ENCODE measurements at regions not wholly inside any gene's neighbourhood (a gene's known extent, or its start where the extent isn't known, plus 50 kb on each side); places are given as distances from the start of the nearest gene placed in this dataset.

DNA sequence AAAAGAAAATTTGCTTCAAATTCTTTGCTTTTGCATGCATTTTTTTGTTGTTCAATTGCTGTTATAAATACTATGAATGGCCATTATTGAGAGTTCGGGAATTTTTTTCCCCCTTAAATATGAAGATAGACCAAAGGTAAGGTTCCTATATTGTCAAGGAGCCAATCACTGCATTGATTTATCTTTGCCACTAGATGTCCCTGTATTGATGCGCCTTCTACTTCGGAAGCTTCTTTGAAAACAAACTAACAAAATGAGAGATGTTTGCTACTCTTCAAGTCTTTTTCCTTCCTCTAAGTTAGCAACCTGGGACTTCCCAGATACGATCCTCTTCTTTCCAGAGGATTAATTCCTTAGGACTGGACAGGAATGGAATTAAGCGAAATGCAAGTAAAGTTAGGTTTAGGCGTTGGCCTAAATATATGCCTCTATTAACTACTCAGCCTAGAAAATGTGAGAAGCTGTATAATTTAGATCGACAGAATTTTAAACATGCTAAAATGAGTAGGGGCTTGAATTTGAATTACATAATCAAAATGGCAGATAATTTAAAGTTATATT, 318.1 kb downstream of the AEBP2 start:
- TF ChIP-seq EZH2phosphoT487 (IDR thresholded peaks at IDR 0.05; ENCODE audit: borderline replicate concordance) (no peak), CEBPB (IDR thresholded peaks at IDR 0.05; ENCODE audit: low read depth) (no peak), TCF7L2 (IDR thresholded peaks at IDR 0.05; ENCODE audit: borderline replicate concordance, extremely low read depth, insufficient read depth, insufficient read length) (no peak)
- TF ChIP-seq, protein P1, sequence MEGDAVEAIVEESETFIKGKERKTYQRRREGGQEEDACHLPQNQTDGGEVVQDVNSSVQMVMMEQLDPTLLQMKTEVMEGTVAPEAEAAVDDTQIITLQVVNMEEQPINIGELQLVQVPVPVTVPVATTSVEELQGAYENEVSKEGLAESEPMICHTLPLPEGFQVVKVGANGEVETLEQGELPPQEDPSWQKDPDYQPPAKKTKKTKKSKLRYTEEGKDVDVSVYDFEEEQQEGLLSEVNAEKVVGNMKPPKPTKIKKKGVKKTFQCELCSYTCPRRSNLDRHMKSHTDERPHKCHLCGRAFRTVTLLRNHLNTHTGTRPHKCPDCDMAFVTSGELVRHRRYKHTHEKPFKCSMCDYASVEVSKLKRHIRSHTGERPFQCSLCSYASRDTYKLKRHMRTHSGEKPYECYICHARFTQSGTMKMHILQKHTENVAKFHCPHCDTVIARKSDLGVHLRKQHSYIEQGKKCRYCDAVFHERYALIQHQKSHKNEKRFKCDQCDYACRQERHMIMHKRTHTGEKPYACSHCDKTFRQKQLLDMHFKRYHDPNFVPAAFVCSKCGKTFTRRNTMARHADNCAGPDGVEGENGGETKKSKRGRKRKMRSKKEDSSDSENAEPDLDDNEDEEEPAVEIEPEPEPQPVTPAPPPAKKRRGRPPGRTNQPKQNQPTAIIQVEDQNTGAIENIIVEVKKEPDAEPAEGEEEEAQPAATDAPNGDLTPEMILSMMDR (IDR thresholded peaks at IDR 0.05 in 2 of 3, conservative IDR thresholded peaks at IDR 0.05 in 1 of 3; ENCODE audit: borderline replicate concordance in 1 of 3, insufficient read depth in 1 of 3, low read depth in 2 of 3, low read length in 2 of 3): peak; percentile 36 to 77 (median 62); a peak in 5 of 6 replicates
- TF ChIP-seq, protein P2, sequence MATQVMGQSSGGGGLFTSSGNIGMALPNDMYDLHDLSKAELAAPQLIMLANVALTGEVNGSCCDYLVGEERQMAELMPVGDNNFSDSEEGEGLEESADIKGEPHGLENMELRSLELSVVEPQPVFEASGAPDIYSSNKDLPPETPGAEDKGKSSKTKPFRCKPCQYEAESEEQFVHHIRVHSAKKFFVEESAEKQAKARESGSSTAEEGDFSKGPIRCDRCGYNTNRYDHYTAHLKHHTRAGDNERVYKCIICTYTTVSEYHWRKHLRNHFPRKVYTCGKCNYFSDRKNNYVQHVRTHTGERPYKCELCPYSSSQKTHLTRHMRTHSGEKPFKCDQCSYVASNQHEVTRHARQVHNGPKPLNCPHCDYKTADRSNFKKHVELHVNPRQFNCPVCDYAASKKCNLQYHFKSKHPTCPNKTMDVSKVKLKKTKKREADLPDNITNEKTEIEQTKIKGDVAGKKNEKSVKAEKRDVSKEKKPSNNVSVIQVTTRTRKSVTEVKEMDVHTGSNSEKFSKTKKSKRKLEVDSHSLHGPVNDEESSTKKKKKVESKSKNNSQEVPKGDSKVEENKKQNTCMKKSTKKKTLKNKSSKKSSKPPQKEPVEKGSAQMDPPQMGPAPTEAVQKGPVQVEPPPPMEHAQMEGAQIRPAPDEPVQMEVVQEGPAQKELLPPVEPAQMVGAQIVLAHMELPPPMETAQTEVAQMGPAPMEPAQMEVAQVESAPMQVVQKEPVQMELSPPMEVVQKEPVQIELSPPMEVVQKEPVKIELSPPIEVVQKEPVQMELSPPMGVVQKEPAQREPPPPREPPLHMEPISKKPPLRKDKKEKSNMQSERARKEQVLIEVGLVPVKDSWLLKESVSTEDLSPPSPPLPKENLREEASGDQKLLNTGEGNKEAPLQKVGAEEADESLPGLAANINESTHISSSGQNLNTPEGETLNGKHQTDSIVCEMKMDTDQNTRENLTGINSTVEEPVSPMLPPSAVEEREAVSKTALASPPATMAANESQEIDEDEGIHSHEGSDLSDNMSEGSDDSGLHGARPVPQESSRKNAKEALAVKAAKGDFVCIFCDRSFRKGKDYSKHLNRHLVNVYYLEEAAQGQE (IDR thresholded peaks at IDR 0.05; ENCODE audit: low read depth): no peak
